Psoas muscle (tissue), 7 donors: ENCODE measurements at regions not wholly inside any gene's neighbourhood (a gene's known extent, or its start where the extent isn't known, plus 50 kb on each side); places are given as distances from the start of the nearest gene placed in this dataset.
A peak's percentile ranks its signal among the peaks of the same experiment; 100 is the strongest.

ENCODE experiments used
- ATAC-seq, 4 donors: fragments of 200-7000 bp; cut with Tn5 transposase; one replicate each; pipeline ENCODE4 v1.9.1; 2020; ENCODE audit warnings: moderate library complexity in 3 of 4, mild to moderate bottlenecking in 2 of 4
- DNase-seq, 2 donors: peaks; one replicate each; pipeline ENCODE4 v3.0.0-alpha.2; 2020
- H3K27ac ChIP-seq: fragments of 200-600 bp; one replicate; pipeline ENCODE4 v1.8.0; 2022
- H3K27me3 ChIP-seq, 3 donors: fragments of 200-600 bp in 1 of 3; one replicate each; pipeline versions ENCODE4 v1.6.1 to v1.8.0; 2013 to 2022; ENCODE audit warnings: low read length in 2 of 3, mild to moderate bottlenecking in 2 of 3, moderate library complexity in 1 of 3; ENCODE audit not compliant: insufficient read depth in 3 of 3
- H3K36me3 ChIP-seq, 2 donors: fragments of 200-600 bp in 1 of 2; one replicate each; pipeline versions ENCODE4 v1.6.1 to v1.8.0; 2013 to 2022; ENCODE audit warnings: low read depth in 1 of 2, mild to moderate bottlenecking in 1 of 2, moderate library complexity in 1 of 2; ENCODE audit not compliant: insufficient read depth in 1 of 2
- H3K4me1 ChIP-seq: fragments of 200-600 bp; one replicate; pipeline ENCODE4 v1.8.0; 2022
- H3K4me3 ChIP-seq: fragments of 200-600 bp; one replicate; pipeline ENCODE4 v1.8.0; 2022; ENCODE audit warnings: mild to moderate bottlenecking
- H3K9me3 ChIP-seq: fragments of 200-600 bp; one replicate; pipeline ENCODE4 v1.8.0; 2022
- CTCF ChIP-seq: fragments of 200-600 bp; IDR thresholded peaks from one replicate; pipeline ENCODE4 v1.8.0; 2022; ENCODE audit warnings: antibody characterized with exemption
- WGBS, 3 donors: extraction: QIAGEN DNeasy Blood & Tissue Kit; methylation state at CpG; one replicate each; pipeline versions ENCODE4 v1.1.6 to v1.1.7; 2013; 5-methylcytosine and 5-hydroxymethylcytosine counted together
- intact Hi-C, 2 donors: fragments of 100-400 bp; cut with DNase I; formaldehyde crosslinking; loops; one replicate each; pipeline versions ENCODE4 v1.11.0 to v1.14.2; 2022
- donor health status: healthy with polysubstance abuse.
- donor health status: DM: no; HTN: no; CAD: no; lungs with moderate emphysema.
- donor health status: Bipolar disorder and iron deficiency.
- donor health status: healthy.
- donor health status: DM: yes; HTN: yes; CAD: no.
- donor health status: DM: no; HTN: no; CAD: no.
- donor health status: DM: yes; HTN: yes; CAD: no.

- no peaks in the 10 kb centered on the region for H3K4me1 ChIP-seq
- intact Hi-C loops: no loop called here
- ATAC-seq (no peak), DNase-seq (no peak)
- H3K36me3 ChIP-seq: no peaks in the 10 kb centered on the region
- no peaks in the 10 kb centered on the region for H3K27me3 ChIP-seq
- no peak overlapping the region for H3K4me3 ChIP-seq
- TF ChIP-seq CTCF: no peak
- no peaks in the 10 kb centered on the region for H3K9me3 ChIP-seq
- H3K27ac ChIP-seq: no peak overlapping the region
Observed at GRCh38 chr5:89840906-89841305, 568.6 kb downstream of the CETN3 start.

GRCh38 chr5:89830691-89831090 is 578.9 kb downstream of the CETN3 start:
- DNase-seq: no peak
- no peak overlapping the region for H3K27ac ChIP-seq
- no peak for ATAC-seq
- intact Hi-C loops: no loop called here
- H3K4me1 ChIP-seq: no peaks in the 10 kb centered on the region
- no peak for TF ChIP-seq CTCF
- no peaks in the 10 kb centered on the region for H3K9me3 ChIP-seq
- H3K27me3 ChIP-seq: no peaks in the 10 kb centered on the region
- no peak overlapping the region for H3K4me3 ChIP-seq
- no peaks in the 10 kb centered on the region for H3K36me3 ChIP-seq
- 16 to 38% (median 24%) methylated on average over 2 of the region's 2 CpGs for WGBS, 3 donors

GRCh38 chr5:89827960-89828359 is 581.6 kb downstream of the CETN3 start:
- ATAC-seq (no peak), DNase-seq (no peak)
- TF ChIP-seq CTCF: no peak
- Histone ChIP-seq H3K4me1 (no peaks in the 10 kb centered on the region), H3K36me3 (no peaks in the 10 kb centered on the region), H3K27ac (no peak overlapping the region), H3K4me3 (peak overlapping the region; percentile 47), H3K27me3 (no peaks in the 10 kb centered on the region), H3K9me3 (no peaks in the 10 kb centered on the region)
- WGBS, 3 donors: 77 to 89% (median 81%) methylated on average over 6 of the region's 6 CpGs
- intact Hi-C loops: no loop called here

GRCh38 chr5:89827359-89827758 is 582.2 kb downstream of the CETN3 start:
- Histone ChIP-seq H3K9me3 (no peaks in the 10 kb centered on the region), H3K36me3 (no peaks in the 10 kb centered on the region), H3K27ac (no peak overlapping the region), H3K27me3 (no peaks in the 10 kb centered on the region), H3K4me3 (peak overlapping the region; percentile 47), H3K4me1 (no peaks in the 10 kb centered on the region)
- intact Hi-C loops: no loop called here
- DNase-seq (no peak), ATAC-seq (peak in 2 of 4 donors; percentile 48 to 55)
- WGBS, 3 donors: 52 to 66% (median 57%) methylated on average over 14 of the region's 14 CpGs
- no peak for TF ChIP-seq CTCF

GRCh38 chr5:89826938-89827337 is 582.6 kb downstream of the CETN3 start:
- ATAC-seq (no peak), DNase-seq (no peak)
- Histone ChIP-seq H3K27ac (no peak overlapping the region), H3K4me3 (peak overlapping the region; percentile 47), H3K27me3 (no peaks in the 10 kb centered on the region), H3K4me1 (no peaks in the 10 kb centered on the region), H3K36me3 (no peaks in the 10 kb centered on the region), H3K9me3 (no peaks in the 10 kb centered on the region)
- TF ChIP-seq CTCF: no peak
- intact Hi-C loops: no loop called here
- WGBS, 3 donors: 83 to 90% (median 86%) methylated on average over 8 of the region's 8 CpGs
